CD4-positive, alpha-beta memory T cell (primary cell): ENCODE measurements at regions not wholly inside any gene's neighbourhood (a gene's known extent, or its start where the extent isn't known, plus 50 kb on each side); places are given as distances from the start of the nearest gene placed in this dataset.

Experiments
- CTCF ChIA-PET: fragments of 350-600 bp; sonication (Branson Sonifier 250); formaldehyde crosslinking; loops from one replicate; lab custom pipeline; 2021; ENCODE audit warnings: inconsistent platforms; ENCODE audit not compliant: partially characterized antibody; lab: Charles Lee
- POLR2A ChIA-PET: fragments of 350-600 bp; sonication (Branson Sonifier 250); formaldehyde crosslinking; loops from one replicate; lab custom pipeline; 2021; ENCODE audit not compliant: partially characterized antibody; lab: Charles Lee
- DNase-seq, 5 donors: peaks; one replicate each; pipeline versions ENCODE4 v3.0.0 to v3.0.0-alpha.2; 2020 to 2022; ENCODE audit warnings: mixed read lengths in 1 of 5
- H3K27ac ChIP-seq: one replicate; pipeline ENCODE4 v1.7.0; 2013; ENCODE audit warnings: low read depth, low read length
- H3K27me3 ChIP-seq: 2 replicates; pipeline ENCODE4 v1.7.0; 2013; ENCODE audit warnings: mild to moderate bottlenecking, low read length, moderate library complexity; ENCODE audit not compliant: insufficient read depth
- H3K36me3 ChIP-seq: 2 replicates; pipeline ENCODE4 v1.7.0; 2013; ENCODE audit warnings: mild to moderate bottlenecking, low read length, moderate library complexity; ENCODE audit not compliant: insufficient read depth
- H3K4me1 ChIP-seq: 2 replicates; pipeline ENCODE4 v1.7.0; 2013; ENCODE audit warnings: mild to moderate bottlenecking, low read length, moderate library complexity; ENCODE audit not compliant: insufficient read depth
- H3K4me3 ChIP-seq, 2 donors: one replicate each; pipeline ENCODE4 v1.7.0; 2013; ENCODE audit warnings: low read length in 2 of 2, mild to moderate bottlenecking in 1 of 2
- H3K9me3 ChIP-seq, 2 donors: one replicate each; pipeline ENCODE4 v1.7.0; 2013; ENCODE audit warnings: low read length in 2 of 2, control low read depth in 1 of 2; ENCODE audit not compliant: control insufficient read depth in 1 of 2
- H3K27ac Mint-ChIP-seq, 7 donors: one replicate each; pipeline ENCODE4 v1.8.0; 2020 to 2021; ENCODE audit warnings: mixed read lengths in 7 of 7, mild to moderate bottlenecking in 6 of 7, inconsistent platforms in 3 of 7, moderate library complexity in 3 of 7
- H3K27me3 Mint-ChIP-seq, 2 donors: one replicate each; pipeline ENCODE4 v1.8.0; 2020 to 2021; ENCODE audit warnings: mixed read lengths in 2 of 2
- H3K36me3 Mint-ChIP-seq, 2 donors: one replicate each; pipeline ENCODE4 v1.8.0; 2020 to 2021; ENCODE audit warnings: mixed read lengths in 2 of 2, inconsistent platforms in 1 of 2, mild to moderate bottlenecking in 1 of 2
- H3K4me1 Mint-ChIP-seq, 4 donors: one replicate each; pipeline ENCODE4 v1.8.0; 2020 to 2021; ENCODE audit warnings: mixed read lengths in 4 of 4, mild to moderate bottlenecking in 1 of 4
- H3K4me3 Mint-ChIP-seq, 8 donors: one replicate each; pipeline ENCODE4 v1.8.0; 2020 to 2021; ENCODE audit warnings: mixed read lengths in 8 of 8, mild to moderate bottlenecking in 7 of 8, moderate library complexity in 6 of 8, inconsistent platforms in 3 of 8
- H3K9me3 Mint-ChIP-seq, 8 donors: one replicate each; pipeline ENCODE4 v1.8.0; 2020 to 2021; ENCODE audit warnings: mixed read lengths in 8 of 8, mild to moderate bottlenecking in 5 of 8, inconsistent platforms in 3 of 8, moderate library complexity in 1 of 8
- intact Hi-C: fragments of 100-400 bp; cut with micrococcal nuclease; formaldehyde crosslinking; loops from one replicate; pipeline ENCODE4 v1.15.1; 2023

- H3K27me3 Mint-ChIP-seq, result no peaks in the 10 kb centered on the region
- Histone ChIP-seq H3K27ac (no peak overlapping the region), H3K4me1 (no peaks in the 10 kb centered on the region), H3K9me3 (no peaks in the 10 kb centered on the region), H3K27me3 (no peaks in the 10 kb centered on the region), H3K4me3 (no peak overlapping the region), H3K36me3 (no peaks in the 10 kb centered on the region)
- no peak overlapping the region for H3K27ac Mint-ChIP-seq
- ChIA-PET CTCF (no interaction called here), POLR2A (no interaction called here)
- DNase-seq, result no peak
- no peaks in the 10 kb centered on the region for H3K4me1 Mint-ChIP-seq
- H3K9me3 Mint-ChIP-seq, result peaks cover 0 to 13% (median 4%) of the 10 kb centered on the region in 8 donors
- intact Hi-C loops, result no loop called here
- H3K4me3 Mint-ChIP-seq, result no peak overlapping the region
- no peaks in the 10 kb centered on the region for H3K36me3 Mint-ChIP-seq
Measured at GRCh38 chr21:18460979-18461378, 57.4 kb upstream of the TMPRSS15 start.

- Histone ChIP-seq H3K36me3 (no peaks in the 10 kb centered on the region), H3K9me3 (no peaks in the 10 kb centered on the region), H3K4me1 (no peaks in the 10 kb centered on the region), H3K27me3 (no peaks in the 10 kb centered on the region), H3K4me3 (no peak overlapping the region), H3K27ac (no peak overlapping the region)
- no peak for DNase-seq
- no peaks in the 10 kb centered on the region for H3K27me3 Mint-ChIP-seq
- H3K27ac Mint-ChIP-seq, result no peak overlapping the region
- ChIA-PET POLR2A (no interaction called here), CTCF (no interaction called here)
- no peaks in the 10 kb centered on the region for H3K36me3 Mint-ChIP-seq
- H3K4me3 Mint-ChIP-seq, result no peak overlapping the region
- intact Hi-C loops, result no loop called here
- H3K9me3 Mint-ChIP-seq, result peaks cover 0 to 17% (median 4%) of the 10 kb centered on the region in 8 donors
- no peaks in the 10 kb centered on the region for H3K4me1 Mint-ChIP-seq
Measured at GRCh38 chr21:18461743-18462142, 58.2 kb upstream of the TMPRSS15 start.

- H3K36me3 Mint-ChIP-seq, result no peaks in the 10 kb centered on the region
- intact Hi-C loops, result no loop called here
Measured at GRCh38 chr21:18467715-18468114, 64.1 kb upstream of the TMPRSS15 start.

GRCh38 chr21:18468790-18469189, 65.2 kb upstream of the TMPRSS15 start:
- no peak overlapping the region for H3K27ac ChIP-seq
- Mint-ChIP-seq H3K9me3 (peaks cover 0 to 9% (median 1%) of the 10 kb centered on the region in 8 donors), H3K4me3 (no peak overlapping the region), H3K4me1 (peaks cover 0 to 2% (median 0%) of the 10 kb centered on the region in 4 donors), H3K27me3 (no peaks in the 10 kb centered on the region), H3K27ac (no peak overlapping the region), H3K36me3 (no peaks in the 10 kb centered on the region)
- intact Hi-C loops, result no loop called here
- no peak for DNase-seq
- ChIA-PET POLR2A (no interaction called here), CTCF (interaction anchor here (0.7 kb wide), 1 partner anchor 1509 kb away, joined by 3 read pairs; no protein-coding TSS in a partner anchor)
- H3K4me3 ChIP-seq, result no peak overlapping the region
- no peaks in the 10 kb centered on the region for H3K4me1 ChIP-seq
- no peaks in the 10 kb centered on the region for H3K36me3 ChIP-seq
- H3K27me3 ChIP-seq, result no peaks in the 10 kb centered on the region
- no peaks in the 10 kb centered on the region for H3K9me3 ChIP-seq

More at GRCh38 chr21:18467715-18468114, 64.1 kb upstream of the TMPRSS15 start:
- CTCF ChIA-PET, result no interaction called here
- POLR2A ChIA-PET, result no interaction called here
- Histone ChIP-seq H3K4me3 (no peak overlapping the region), H3K4me1 (no peaks in the 10 kb centered on the region), H3K9me3 (no peaks in the 10 kb centered on the region), H3K27ac (no peak overlapping the region), H3K27me3 (no peaks in the 10 kb centered on the region), H3K36me3 (no peaks in the 10 kb centered on the region)
- Mint-ChIP-seq H3K27me3 (no peaks in the 10 kb centered on the region), H3K4me1 (peaks cover 0 to 2% (median 0%) of the 10 kb centered on the region in 4 donors), H3K9me3 (peaks cover 0 to 15% (median 4%) of the 10 kb centered on the region in 8 donors), H3K27ac (no peak overlapping the region), H3K4me3 (no peak overlapping the region)
- no peak for DNase-seq

- DNase-seq, result no peak
- Histone ChIP-seq H3K9me3 (no peaks in the 10 kb centered on the region), H3K27ac (no peak overlapping the region), H3K27me3 (no peaks in the 10 kb centered on the region), H3K4me1 (no peaks in the 10 kb centered on the region), H3K36me3 (no peaks in the 10 kb centered on the region), H3K4me3 (no peak overlapping the region)
- H3K27ac Mint-ChIP-seq, result no peak overlapping the region
- no peaks in the 10 kb centered on the region for H3K36me3 Mint-ChIP-seq
- ChIA-PET POLR2A (no interaction called here), CTCF (no interaction called here)
- H3K9me3 Mint-ChIP-seq, result peaks cover 0 to 7% (median 3%) of the 10 kb centered on the region in 8 donors
- H3K27me3 Mint-ChIP-seq, result no peaks in the 10 kb centered on the region
- H3K4me1 Mint-ChIP-seq, result no peaks in the 10 kb centered on the region
- H3K4me3 Mint-ChIP-seq, result no peak overlapping the region
- intact Hi-C loops, result no loop called here
Measured at GRCh38 chr21:18476639-18477038, 73.1 kb upstream of the TMPRSS15 start.

GRCh38 chr21:18477043-18477442, 73.5 kb upstream of the TMPRSS15 start:
- Histone ChIP-seq H3K36me3 (no peaks in the 10 kb centered on the region), H3K9me3 (no peaks in the 10 kb centered on the region), H3K27ac (no peak overlapping the region), H3K4me3 (no peak overlapping the region), H3K27me3 (no peaks in the 10 kb centered on the region), H3K4me1 (no peaks in the 10 kb centered on the region)
- intact Hi-C loops, result no loop called here
- CTCF ChIA-PET, result no interaction called here
- DNase-seq, result no peak
- H3K9me3 Mint-ChIP-seq, result peaks cover 0 to 8% (median 2%) of the 10 kb centered on the region in 8 donors
- no peaks in the 10 kb centered on the region for H3K36me3 Mint-ChIP-seq
- H3K4me3 Mint-ChIP-seq, result no peak overlapping the region
- H3K27ac Mint-ChIP-seq, result no peak overlapping the region
- H3K4me1 Mint-ChIP-seq, result no peaks in the 10 kb centered on the region
- POLR2A ChIA-PET, result no interaction called here
- no peaks in the 10 kb centered on the region for H3K27me3 Mint-ChIP-seq

- H3K9me3 Mint-ChIP-seq, result peaks cover 0 to 8% (median 2%) of the 10 kb centered on the region in 8 donors
- Histone ChIP-seq H3K9me3 (no peaks in the 10 kb centered on the region), H3K27me3 (no peaks in the 10 kb centered on the region), H3K27ac (no peak overlapping the region), H3K36me3 (no peaks in the 10 kb centered on the region), H3K4me1 (no peaks in the 10 kb centered on the region), H3K4me3 (no peak overlapping the region)
- POLR2A ChIA-PET, result no interaction called here
- H3K4me3 Mint-ChIP-seq, result no peak overlapping the region
- H3K27me3 Mint-ChIP-seq, result no peaks in the 10 kb centered on the region
- CTCF ChIA-PET, result no interaction called here
- H3K27ac Mint-ChIP-seq, result no peak overlapping the region
- DNase-seq, result no peak
- H3K36me3 Mint-ChIP-seq, result no peaks in the 10 kb centered on the region
- no peaks in the 10 kb centered on the region for H3K4me1 Mint-ChIP-seq
- intact Hi-C loops, result no loop called here
Measured at GRCh38 chr21:18478513-18478912, 74.9 kb upstream of the TMPRSS15 start.

GRCh38 chr21:18488252-18488651, 84.7 kb upstream of the TMPRSS15 start:
- intact Hi-C loops, result no loop called here
- H3K36me3 Mint-ChIP-seq, result no peaks in the 10 kb centered on the region

More at GRCh38 chr21:18488252-18488651, 84.7 kb upstream of the TMPRSS15 start:
- no peak overlapping the region for H3K4me3 Mint-ChIP-seq
- H3K27me3 ChIP-seq, result no peaks in the 10 kb centered on the region
- CTCF ChIA-PET, result no interaction called here
- POLR2A ChIA-PET, result no interaction called here
- H3K9me3 Mint-ChIP-seq, result no peaks in the 10 kb centered on the region
- no peak for DNase-seq
- no peak overlapping the region for H3K4me3 ChIP-seq
- H3K27ac ChIP-seq, result no peak overlapping the region
- H3K27ac Mint-ChIP-seq, result no peak overlapping the region
- H3K36me3 ChIP-seq, result no peaks in the 10 kb centered on the region
- no peaks in the 10 kb centered on the region for H3K4me1 ChIP-seq
- H3K9me3 ChIP-seq, result no peaks in the 10 kb centered on the region
- no peaks in the 10 kb centered on the region for H3K27me3 Mint-ChIP-seq
- H3K4me1 Mint-ChIP-seq, result no peaks in the 10 kb centered on the region
